ENCODE measurements at regions not wholly inside any gene's neighbourhood (a gene's known extent, or its start where the extent isn't known, plus 50 kb on each side); places are given as distances from the start of the nearest gene placed in this dataset.

DNA sequence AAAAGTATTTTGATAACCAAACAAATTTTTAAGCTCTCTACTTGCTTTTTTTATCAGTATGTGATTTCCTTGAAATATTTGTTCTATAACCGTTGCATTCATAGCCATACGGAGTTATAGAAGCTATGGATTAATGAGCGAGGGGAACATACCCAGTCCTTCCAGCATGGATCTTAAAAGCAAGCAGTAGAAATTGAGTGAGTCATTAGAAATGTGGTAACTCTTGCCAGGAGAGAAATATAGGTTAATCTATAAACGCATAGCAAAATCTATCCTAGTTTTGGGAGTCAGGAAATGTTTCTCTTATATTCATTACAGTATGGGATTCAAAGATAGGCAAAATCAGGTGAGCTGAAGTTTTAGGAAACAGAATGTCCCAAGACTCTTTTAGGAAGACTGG is 507.4 kb downstream of the DACH1 start:
- Histone ChIP-seq H3K4me3 (ENCODE audit: low read length) (no peak overlapping the region), H3K27ac (ENCODE audit: low read length) (no peak overlapping the region), H2AFZ (ENCODE audit: low read length) (no peak overlapping the region), H3K4me2 (ENCODE audit: low read length) (no peak overlapping the region), H3K27me3 (ENCODE audit: low read length) (no peaks in the 10 kb centered on the region), H3K36me3 (ENCODE audit: low read depth, low read length) (no peaks in the 10 kb centered on the region), H4K20me1 (ENCODE audit: low read length) (no peaks in the 10 kb centered on the region), H3F3A (ENCODE audit: low read length, unreplicated experiment) (no peaks in the 10 kb centered on the region), H3K9me2 (replicated peaks; ENCODE audit: low read length) (no peaks in the 10 kb centered on the region), H3K4me1 (ENCODE audit: insufficient read depth, low read length) (peaks cover 4% of the 10 kb centered on the region; the same call in 1 of the 2 replicates), H3K9ac (ENCODE audit: low read length) (no peak overlapping the region), H3K9me3 (ENCODE audit: low read length) (no peaks in the 10 kb centered on the region), H3K79me2 (ENCODE audit: low read length) (no peaks in the 10 kb centered on the region)
- ATAC-seq: no peak; the same call in 1 of the 2 replicates
- DNase-seq: no peak
- intact Hi-C loops (cut with micrococcal nuclease): no loop called here
- POLR2A ChIA-PET (ENCODE audit: unreplicated experiment): no interaction called here
- no TSS peak for BruUV-seq (replicated peaks)
- CTCF ChIA-PET: no interaction called here
- no peak for TF ChIP-seq EZH2 (IDR thresholded peaks at IDR 0.05; ENCODE audit: low read length, unreplicated experiment)
- TF ChIP-seq, protein P1, sequence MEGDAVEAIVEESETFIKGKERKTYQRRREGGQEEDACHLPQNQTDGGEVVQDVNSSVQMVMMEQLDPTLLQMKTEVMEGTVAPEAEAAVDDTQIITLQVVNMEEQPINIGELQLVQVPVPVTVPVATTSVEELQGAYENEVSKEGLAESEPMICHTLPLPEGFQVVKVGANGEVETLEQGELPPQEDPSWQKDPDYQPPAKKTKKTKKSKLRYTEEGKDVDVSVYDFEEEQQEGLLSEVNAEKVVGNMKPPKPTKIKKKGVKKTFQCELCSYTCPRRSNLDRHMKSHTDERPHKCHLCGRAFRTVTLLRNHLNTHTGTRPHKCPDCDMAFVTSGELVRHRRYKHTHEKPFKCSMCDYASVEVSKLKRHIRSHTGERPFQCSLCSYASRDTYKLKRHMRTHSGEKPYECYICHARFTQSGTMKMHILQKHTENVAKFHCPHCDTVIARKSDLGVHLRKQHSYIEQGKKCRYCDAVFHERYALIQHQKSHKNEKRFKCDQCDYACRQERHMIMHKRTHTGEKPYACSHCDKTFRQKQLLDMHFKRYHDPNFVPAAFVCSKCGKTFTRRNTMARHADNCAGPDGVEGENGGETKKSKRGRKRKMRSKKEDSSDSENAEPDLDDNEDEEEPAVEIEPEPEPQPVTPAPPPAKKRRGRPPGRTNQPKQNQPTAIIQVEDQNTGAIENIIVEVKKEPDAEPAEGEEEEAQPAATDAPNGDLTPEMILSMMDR (conservative IDR thresholded peaks at IDR 0.05; ENCODE audit: low read depth, low read length): no peak
- TF ChIP-seq EZH2phosphoT487 (IDR thresholded peaks at IDR 0.05; ENCODE audit: borderline replicate concordance, low read length): no peak

DNA sequence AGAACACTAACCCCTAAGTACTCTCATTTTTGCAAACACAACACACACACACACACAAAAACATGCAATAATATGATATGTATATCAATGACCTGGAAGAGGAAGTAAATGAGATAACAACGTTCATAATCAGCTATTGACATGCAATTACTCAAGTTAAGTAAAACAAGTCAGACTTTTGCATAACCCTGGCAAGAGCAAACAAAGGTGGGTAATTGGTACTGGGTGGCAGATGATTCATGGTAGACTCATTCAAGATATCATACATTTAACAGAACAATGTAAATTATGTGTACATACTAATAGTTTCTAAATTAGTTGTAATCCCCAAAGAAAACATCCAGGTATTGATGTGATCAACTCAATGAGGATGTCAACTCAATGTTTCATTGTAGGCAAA is 508.8 kb downstream of the DACH1 start:
- peak; percentile 20 for DNase-seq
- no TSS peak for BruUV-seq (replicated peaks)
- Histone ChIP-seq H4K20me1 (ENCODE audit: low read length) (no peaks in the 10 kb centered on the region), H3K4me2 (ENCODE audit: low read length) (no peak overlapping the region), H3K4me3 (ENCODE audit: low read length) (no peak overlapping the region), H3K9ac (ENCODE audit: low read length) (no peak overlapping the region), H3K9me2 (replicated peaks; ENCODE audit: low read length) (no peaks in the 10 kb centered on the region), H3K9me3 (ENCODE audit: low read length) (no peaks in the 10 kb centered on the region), H3K27me3 (ENCODE audit: low read length) (no peaks in the 10 kb centered on the region), H3K36me3 (ENCODE audit: low read depth, low read length) (no peaks in the 10 kb centered on the region), H3K4me1 (ENCODE audit: insufficient read depth, low read length) (peaks cover 4% of the 10 kb centered on the region; the same call in 1 of the 2 replicates), H3K27ac (ENCODE audit: low read length) (no peak overlapping the region), H2AFZ (ENCODE audit: low read length) (no peak overlapping the region), H3K79me2 (ENCODE audit: low read length) (no peaks in the 10 kb centered on the region), H3F3A (ENCODE audit: low read length, unreplicated experiment) (no peaks in the 10 kb centered on the region)
- TF ChIP-seq, protein P1 (conservative IDR thresholded peaks at IDR 0.05; ENCODE audit: low read depth, low read length): no peak
- TF ChIP-seq EZH2phosphoT487 (IDR thresholded peaks at IDR 0.05; ENCODE audit: borderline replicate concordance, low read length) (no peak), EZH2 (IDR thresholded peaks at IDR 0.05; ENCODE audit: low read length, unreplicated experiment) (no peak)
- POLR2A ChIA-PET (ENCODE audit: unreplicated experiment): no interaction called here
- peak; percentile 70 for ATAC-seq
- intact Hi-C loops (cut with micrococcal nuclease): no loop called here
- CTCF ChIA-PET: no interaction called here

DNA sequence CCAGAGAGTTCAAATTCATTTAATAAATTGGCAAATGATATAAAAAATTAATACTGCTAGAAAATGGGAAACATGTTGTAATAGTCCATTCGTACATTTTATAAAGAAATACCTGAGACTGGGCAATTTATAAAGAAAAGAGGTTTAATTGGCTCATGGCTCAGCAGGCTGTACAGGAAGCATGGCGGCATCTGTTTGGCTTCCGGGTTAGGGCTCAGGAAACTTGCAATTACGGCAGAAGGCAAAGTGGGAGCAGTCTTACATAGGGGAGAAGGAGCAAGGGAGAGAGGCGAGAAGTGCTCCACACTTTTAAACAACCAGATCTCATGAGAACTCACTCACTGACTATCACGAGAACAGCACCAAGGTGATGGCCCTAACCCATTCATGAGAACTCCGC is 512.0 kb downstream of the DACH1 start:
- Histone ChIP-seq H3K36me3 (ENCODE audit: low read depth, low read length) (no peaks in the 10 kb centered on the region), H3F3A (ENCODE audit: low read length, unreplicated experiment) (no peaks in the 10 kb centered on the region), H3K9me3 (ENCODE audit: low read length) (no peaks in the 10 kb centered on the region), H3K27ac (ENCODE audit: low read length) (no peak overlapping the region), H3K9ac (ENCODE audit: low read length) (no peak overlapping the region), H3K4me3 (ENCODE audit: low read length) (no peak overlapping the region), H3K27me3 (ENCODE audit: low read length) (no peaks in the 10 kb centered on the region), H2AFZ (ENCODE audit: low read length) (no peak overlapping the region), H3K79me2 (ENCODE audit: low read length) (no peaks in the 10 kb centered on the region), H4K20me1 (ENCODE audit: low read length) (no peaks in the 10 kb centered on the region), H3K4me2 (ENCODE audit: low read length) (no peak overlapping the region), H3K9me2 (replicated peaks; ENCODE audit: low read length) (no peaks in the 10 kb centered on the region), H3K4me1 (ENCODE audit: insufficient read depth, low read length) (peaks cover 4% of the 10 kb centered on the region; the same call in 1 of the 2 replicates)
- TF ChIP-seq, protein P1 (conservative IDR thresholded peaks at IDR 0.05; ENCODE audit: low read depth, low read length): no peak
- ChIA-PET POLR2A (ENCODE audit: unreplicated experiment) (no interaction called here), CTCF (no interaction called here)
- no peak for DNase-seq
- BruUV-seq (replicated peaks): no TSS peak
- no peak for ATAC-seq
- intact Hi-C loops (cut with micrococcal nuclease): no loop called here
